ENCODE measurements at regions not wholly inside any gene's neighbourhood (a gene's known extent, or its start where the extent isn't known, plus 50 kb on each side); places are given as distances from the start of the nearest gene placed in this dataset.

GRCh38 chr6:166754218-166755030, 127.4 kb upstream of the RPS6KA2 start:
- TF ChIP-seq POLR2A (IDR thresholded peaks at IDR 0.05; ENCODE audit: low read length) (no peak), GATA3 (IDR thresholded peaks at IDR 0.05; ENCODE audit: borderline replicate concordance) (no peak)

Data from A549 (cell line).